ENCODE measurements at regions not wholly inside any gene's neighbourhood (a gene's known extent, or its start where the extent isn't known, plus 50 kb on each side); places are given as distances from the start of the nearest gene placed in this dataset.

- Histone ChIP-seq H3K4me3 (ENCODE audit: insufficient read depth, low read length, poor library complexity, severe bottlenecking) (no peak overlapping the region), H3K9me3 (ENCODE audit: insufficient read depth, low read length) (no peaks in the 10 kb centered on the region), H3K27me3 (ENCODE audit: low read length) (no peaks in the 10 kb centered on the region), H3K9ac (ENCODE audit: low read length) (no peak overlapping the region), H3F3A (ENCODE audit: insufficient read depth) (no peaks in the 10 kb centered on the region), H3K27ac (ENCODE audit: low read depth, low read length) (no peak overlapping the region), H3K36me3 (ENCODE audit: low read length) (no peaks in the 10 kb centered on the region), H4K20me1 (ENCODE audit: low read depth, low read length) (no peaks in the 10 kb centered on the region), H2AFZ (ENCODE audit: low read depth, low read length, severe bottlenecking) (no peak overlapping the region), H3K9me2 (replicated peaks; ENCODE audit: insufficient read depth, low read length) (no peaks in the 10 kb centered on the region), H3K79me2 (ENCODE audit: insufficient read depth, low read length) (no peaks in the 10 kb centered on the region), H3K4me2 (ENCODE audit: low read depth, low read length, poor library complexity, severe bottlenecking) (no peak overlapping the region)
- TF ChIP-seq CTCF (IDR thresholded peaks at IDR 0.05; ENCODE audit: insufficient read depth, low read length, poor library complexity, severe bottlenecking): no peak
- no peak for TF ChIP-seq EZH2phosphoT487 (conservative IDR thresholded peaks at IDR 0.05; ENCODE audit: low read length)
Measured at GRCh38 chr5:67300326-67300725, 103.7 kb upstream of the CD180 start.

GRCh38 chr5:67299231-67299735 lies 102.7 kb upstream of the CD180 start:
- H3K9me2 ChIP-seq (replicated peaks; ENCODE audit: insufficient read depth, low read length): no peaks in the 10 kb centered on the region
- no peaks in the 10 kb centered on the region for H3F3A ChIP-seq (ENCODE audit: insufficient read depth)
- no peaks in the 10 kb centered on the region for H4K20me1 ChIP-seq (ENCODE audit: low read depth, low read length)
- H3K9me3 ChIP-seq (ENCODE audit: insufficient read depth, low read length): no peaks in the 10 kb centered on the region
- H3K4me2 ChIP-seq (ENCODE audit: low read depth, low read length, poor library complexity, severe bottlenecking): no peak overlapping the region
- no peak overlapping the region for H2AFZ ChIP-seq (ENCODE audit: low read depth, low read length, severe bottlenecking)
- no peaks in the 10 kb centered on the region for H3K36me3 ChIP-seq (ENCODE audit: low read length)
- no peak overlapping the region for H3K9ac ChIP-seq (ENCODE audit: low read length)
- no peaks in the 10 kb centered on the region for H3K27me3 ChIP-seq (ENCODE audit: low read length)
- H3K79me2 ChIP-seq (ENCODE audit: insufficient read depth, low read length): no peaks in the 10 kb centered on the region
- TF ChIP-seq EZH2phosphoT487 (conservative IDR thresholded peaks at IDR 0.05; ENCODE audit: low read length) (no peak), CTCF (IDR thresholded peaks at IDR 0.05; ENCODE audit: insufficient read depth, low read length, poor library complexity, severe bottlenecking) (no peak)
- H3K4me3 ChIP-seq (ENCODE audit: insufficient read depth, low read length, poor library complexity, severe bottlenecking): no peak overlapping the region
- H3K27ac ChIP-seq (ENCODE audit: low read depth, low read length): no peak overlapping the region

- no peak overlapping the region for H3K27ac ChIP-seq (ENCODE audit: low read depth, low read length)
- H3F3A ChIP-seq (ENCODE audit: insufficient read depth): no peaks in the 10 kb centered on the region
- no peaks in the 10 kb centered on the region for H3K9me3 ChIP-seq (ENCODE audit: insufficient read depth, low read length)
- no peak overlapping the region for H3K9ac ChIP-seq (ENCODE audit: low read length)
- H4K20me1 ChIP-seq (ENCODE audit: low read depth, low read length): no peaks in the 10 kb centered on the region
- H3K36me3 ChIP-seq (ENCODE audit: low read length): no peaks in the 10 kb centered on the region
- no peak overlapping the region for H3K4me2 ChIP-seq (ENCODE audit: low read depth, low read length, poor library complexity, severe bottlenecking)
- no peak for TF ChIP-seq CTCF (IDR thresholded peaks at IDR 0.05; ENCODE audit: insufficient read depth, low read length, poor library complexity, severe bottlenecking)
- TF ChIP-seq EZH2phosphoT487 (conservative IDR thresholded peaks at IDR 0.05; ENCODE audit: low read length): no peak
- H3K9me2 ChIP-seq (replicated peaks; ENCODE audit: insufficient read depth, low read length): no peaks in the 10 kb centered on the region
- no peak overlapping the region for H2AFZ ChIP-seq (ENCODE audit: low read depth, low read length, severe bottlenecking)
- H3K27me3 ChIP-seq (ENCODE audit: low read length): no peaks in the 10 kb centered on the region
- H3K4me3 ChIP-seq (ENCODE audit: insufficient read depth, low read length, poor library complexity, severe bottlenecking): no peak overlapping the region
- H3K79me2 ChIP-seq (ENCODE audit: insufficient read depth, low read length): no peaks in the 10 kb centered on the region
Measured at GRCh38 chr5:67297802-67298532, 101.4 kb upstream of the CD180 start.
